GM12878 (cell line): ENCODE measurements at regions not wholly inside any gene's neighbourhood (a gene's known extent, or its start where the extent isn't known, plus 50 kb on each side); places are given as distances from the start of the nearest gene placed in this dataset.

Source experiments
- ATAC-seq: fragments of 200-7000 bp; cut with Tn5 transposase; 3 replicates; pipeline ENCODE4 v1.9.1; 2020; ENCODE audit warnings: mild to moderate bottlenecking, moderate library complexity
- BruUV-seq: library from RNA; stranded (reverse); fragments of 400-500 nt; replicated peaks from 2 replicates; lab custom pipeline; 2021; lab: Mats Ljungman, UMichigan
- CTCF ChIA-PET: fragments of 300-600 bp; sonication (Branson Sonifier 250); formaldehyde crosslinking; extraction: SDS; loops from one replicate; lab custom pipeline; 2021; ENCODE audit warnings: inconsistent platforms; lab: Yijun Ruan, JAX
- POLR2A ChIA-PET: fragments of 350-600 bp; formaldehyde crosslinking; extraction: SDS; loops from one replicate; lab custom pipeline; 2021; ENCODE audit warnings: inconsistent platforms; lab: Charles Lee
- RAD21 ChIA-PET: fragments of 300-600 bp; sonication (Branson Sonifier 250); formaldehyde crosslinking; loops from one replicate; lab custom pipeline; 2023; ENCODE audit warnings: antibody characterized with exemption; ENCODE audit not compliant: unreplicated experiment; lab: Charles Lee
- SMC1A ChIA-PET: fragments of 300-600 bp; sonication (Branson Sonifier 250); formaldehyde crosslinking; loops from one replicate; lab custom pipeline; 2023; ENCODE audit not compliant: unreplicated experiment, uncharacterized antibody; lab: Charles Lee
- DNase-seq: peaks from one replicate; pipeline ENCODE4 v3.0.0-alpha.2; 2011; ENCODE audit warnings: low read depth, low spot score
- FAIRE-seq: peaks from 3 replicates; lab custom pipeline; 2011; peaks lifted over from hg19 to GRCh38; lab: Jason Lieb, UNC
- H2AFZ ChIP-seq: 2 replicates; pipeline ENCODE4 v1.6.0; 2011; ENCODE audit warnings: low read depth, low read length, control low read depth; ENCODE audit not compliant: control insufficient read depth
- H3K27ac ChIP-seq: 2 replicates; pipeline ENCODE4 v1.5.1; 2011; ENCODE audit warnings: control low read depth; ENCODE audit not compliant: control insufficient read depth, insufficient read depth
- H3K27me3 ChIP-seq, 2 experiments: replicated peaks in 1 of 2; 2 replicates each; pipeline versions ENCODE4 v1.6.0 to v1.6.1; 2011; ENCODE audit warnings: low read length in 1 of 2; ENCODE audit not compliant: control insufficient read depth in 2 of 2, insufficient read depth in 2 of 2
- H3K36me3 ChIP-seq, 2 experiments: 2 replicates each; pipeline ENCODE4 v1.5.1; 2011; ENCODE audit warnings: low read length in 1 of 2; ENCODE audit not compliant: control insufficient read depth in 2 of 2, insufficient read depth in 2 of 2
- H3K4me1 ChIP-seq: 2 replicates; pipeline ENCODE4 v1.6.1; 2011; ENCODE audit warnings: mild to moderate bottlenecking, low read length, moderate library complexity, mixed read lengths; ENCODE audit not compliant: control insufficient read depth, insufficient read depth
- H3K4me2 ChIP-seq: 2 replicates; pipeline ENCODE4 v1.6.0; 2011; ENCODE audit warnings: control low read depth; ENCODE audit not compliant: control insufficient read depth, insufficient read depth
- H3K4me3 ChIP-seq: fragments of 200-600 bp; sonication (generic); 2 replicates; pipeline ENCODE4 v1.5.1; 2016
- H3K79me2 ChIP-seq: 2 replicates; pipeline ENCODE4 v1.6.0; 2011; ENCODE audit warnings: low read length; ENCODE audit not compliant: control insufficient read depth, insufficient read depth
- H3K9ac ChIP-seq: 2 replicates; pipeline ENCODE4 v1.8.0; 2011; ENCODE audit warnings: low read length, control low read depth, mixed read lengths; ENCODE audit not compliant: control insufficient read depth, insufficient read depth
- H3K9me3 ChIP-seq: replicated peaks from 3 replicates; pipeline ENCODE4 v1.5.1; 2011; ENCODE audit warnings: mild to moderate bottlenecking, low read length; ENCODE audit not compliant: control insufficient read depth, insufficient read depth
- H4K20me1 ChIP-seq: 2 replicates; pipeline ENCODE4 v1.6.0; 2011; ENCODE audit not compliant: control insufficient read depth, insufficient read depth
- ASH2L ChIP-seq: fragments of 300-600, 200-600 bp; sonication (generic); IDR thresholded peaks from 2 replicates; pipeline ENCODE4 v1.6.1; 2017; ENCODE audit warnings: low read depth, mild to moderate bottlenecking, borderline replicate concordance
- BCLAF1 ChIP-seq: fragments of 450-650 bp; IDR thresholded peaks from 2 replicates; pipeline ENCODE4 v1.6.1; 2017; ENCODE audit warnings: antibody characterized with exemption, mild to moderate bottlenecking, moderate library complexity
- IKZF2 ChIP-seq, 2 experiments: fragments of 450-650 bp; IDR thresholded peaks; 2 replicates each; pipeline ENCODE4 v1.6.1; 2017; ENCODE audit warnings: mild to moderate bottlenecking in 2 of 2, moderate library complexity in 2 of 2
- POLR2A ChIP-seq: IDR thresholded peaks from 2 replicates; pipeline ENCODE4 v1.6.1; 2011; ENCODE audit warnings: low read depth, mild to moderate bottlenecking, low read length
- SKIL ChIP-seq: fragments of 450-650 bp; IDR thresholded peaks from 2 replicates; pipeline ENCODE4 v1.6.1; 2017; ENCODE audit warnings: mild to moderate bottlenecking, low read depth, inconsistent platforms; ENCODE audit not compliant: poor library complexity, severe bottlenecking
- STAT1 ChIP-seq: fragments of 450-650 bp; conservative IDR thresholded peaks from 2 replicates; pipeline ENCODE4 v1.6.1; 2014; ENCODE audit warnings: antibody characterized with exemption, mild to moderate bottlenecking
- ZNF207 ChIP-seq: fragments of 450-650 bp; IDR thresholded peaks from 2 replicates; pipeline ENCODE4 v1.6.1; 2014; ENCODE audit warnings: antibody characterized with exemption, mild to moderate bottlenecking, borderline replicate concordance
- WGBS: methylation state at CpG from one replicate; pipeline ENCODE4 v1.1.6; 2016; ENCODE audit warnings: low lambda C conversion rate; ENCODE audit not compliant: insufficient replicate concordance, insufficient coverage; ENCODE audit errors: missing lambda C conversion rate; 5-methylcytosine and 5-hydroxymethylcytosine counted together
- in situ Hi-C: fragments of 300-500 bp; cut with MboI; formaldehyde crosslinking; loops from 9 replicates; pipeline ENCODE4 v1.14.3; 2018; ENCODE audit warnings: mixed read lengths
- intact Hi-C: fragments of 100-400 bp; cut with micrococcal nuclease; formaldehyde crosslinking; loops from one replicate; pipeline ENCODE4 v1.14.2; 2022; ENCODE audit not compliant: unreplicated experiment
- TF ChIP-seq, protein P1 (sequence below): fragments of 450-650 bp; IDR thresholded peaks from 2 replicates; pipeline ENCODE4 v1.6.1; 2017; ENCODE audit warnings: low read depth, mild to moderate bottlenecking, moderate library complexity
- TF ChIP-seq, protein P2 (sequence below): fragments of 450-650 bp; IDR thresholded peaks from 2 replicates; pipeline ENCODE4 v1.6.1; 2016; ENCODE audit warnings: mild to moderate bottlenecking
- TF ChIP-seq, protein P3 (sequence below): fragments of 450-650 bp; IDR thresholded peaks from 2 replicates; pipeline ENCODE4 v1.6.1; 2017; ENCODE audit warnings: mild to moderate bottlenecking, moderate library complexity

DNA sequence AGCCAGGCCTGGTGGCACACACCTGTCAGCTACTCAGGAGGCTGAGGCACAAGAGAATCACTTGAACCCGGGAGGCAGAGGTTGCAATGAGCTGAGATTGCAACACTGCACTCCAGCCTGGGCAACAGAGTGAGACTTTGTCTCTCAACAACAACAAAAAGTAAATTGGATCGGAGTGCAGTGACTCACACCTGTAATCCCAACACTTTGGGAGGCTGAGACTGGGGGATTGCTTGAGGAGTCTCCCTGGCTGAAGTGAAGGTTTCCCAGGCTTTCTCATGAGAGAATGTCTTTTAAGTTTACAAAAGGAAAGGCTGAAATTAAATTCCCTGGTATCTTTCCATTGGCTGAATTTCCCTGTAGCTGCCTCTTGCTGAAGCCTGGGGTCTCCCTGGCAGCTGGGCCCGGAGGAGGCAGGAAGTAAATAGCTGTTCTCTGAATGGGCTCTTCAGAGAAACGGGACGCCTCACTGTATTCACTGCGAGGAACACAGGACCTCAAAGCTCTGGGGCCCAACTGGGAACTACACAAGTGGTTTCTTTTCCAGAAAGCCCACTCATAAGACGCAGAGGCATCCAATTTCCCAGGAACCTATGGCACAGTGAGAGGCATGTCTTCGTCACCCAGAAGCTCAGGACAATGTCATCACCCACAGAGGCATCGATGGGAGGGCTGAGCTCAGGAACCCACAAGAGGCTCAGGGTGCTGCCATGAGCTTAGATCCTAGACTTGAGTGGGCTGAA, 77.4 kb upstream of the SMURF2 start:
- Histone ChIP-seq H3K79me2 (no peaks in the 10 kb centered on the region), H3K36me3 (no peaks in the 10 kb centered on the region), H3K4me3 (no peak overlapping the region), H4K20me1 (no peaks in the 10 kb centered on the region), H2AFZ (no peak overlapping the region), H3K27ac (no peak overlapping the region), H3K27me3 (no peaks in the 10 kb centered on the region), H3K9me3 (no peaks in the 10 kb centered on the region), H3K4me1 (no peaks in the 10 kb centered on the region), H3K9ac (no peak overlapping the region), H3K4me2 (no peak overlapping the region)
- SMC1A ChIA-PET, result no interaction called here
- RAD21 ChIA-PET, result no interaction called here
- ATAC-seq (no peak), DNase-seq (no peak), FAIRE-seq (no peak)
- in situ Hi-C loops (no loop called here), intact Hi-C loops (no loop called here)
- POLR2A ChIA-PET, result no interaction called here
- CTCF ChIA-PET, result interaction anchor here (0.5 to 0.9 kb wide), 6 partner anchors 25 to 562 kb away, joined by 3 to 6 read pairs (median 3); no protein-coding TSS in a partner anchor
- no TSS peak for BruUV-seq
- WGBS, result 65% methylated on average over 9 of the region's 9 CpGs
- TF ChIP-seq BCLAF1, result no peak
- TF ChIP-seq, protein P1, sequence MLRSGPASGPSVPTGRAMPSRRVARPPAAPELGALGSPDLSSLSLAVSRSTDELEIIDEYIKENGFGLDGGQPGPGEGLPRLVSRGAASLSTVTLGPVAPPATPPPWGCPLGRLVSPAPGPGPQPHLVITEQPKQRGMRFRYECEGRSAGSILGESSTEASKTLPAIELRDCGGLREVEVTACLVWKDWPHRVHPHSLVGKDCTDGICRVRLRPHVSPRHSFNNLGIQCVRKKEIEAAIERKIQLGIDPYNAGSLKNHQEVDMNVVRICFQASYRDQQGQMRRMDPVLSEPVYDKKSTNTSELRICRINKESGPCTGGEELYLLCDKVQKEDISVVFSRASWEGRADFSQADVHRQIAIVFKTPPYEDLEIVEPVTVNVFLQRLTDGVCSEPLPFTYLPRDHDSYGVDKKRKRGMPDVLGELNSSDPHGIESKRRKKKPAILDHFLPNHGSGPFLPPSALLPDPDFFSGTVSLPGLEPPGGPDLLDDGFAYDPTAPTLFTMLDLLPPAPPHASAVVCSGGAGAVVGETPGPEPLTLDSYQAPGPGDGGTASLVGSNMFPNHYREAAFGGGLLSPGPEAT, result no peak
- no peak for TF ChIP-seq ZNF207
- TF ChIP-seq, protein P2, sequence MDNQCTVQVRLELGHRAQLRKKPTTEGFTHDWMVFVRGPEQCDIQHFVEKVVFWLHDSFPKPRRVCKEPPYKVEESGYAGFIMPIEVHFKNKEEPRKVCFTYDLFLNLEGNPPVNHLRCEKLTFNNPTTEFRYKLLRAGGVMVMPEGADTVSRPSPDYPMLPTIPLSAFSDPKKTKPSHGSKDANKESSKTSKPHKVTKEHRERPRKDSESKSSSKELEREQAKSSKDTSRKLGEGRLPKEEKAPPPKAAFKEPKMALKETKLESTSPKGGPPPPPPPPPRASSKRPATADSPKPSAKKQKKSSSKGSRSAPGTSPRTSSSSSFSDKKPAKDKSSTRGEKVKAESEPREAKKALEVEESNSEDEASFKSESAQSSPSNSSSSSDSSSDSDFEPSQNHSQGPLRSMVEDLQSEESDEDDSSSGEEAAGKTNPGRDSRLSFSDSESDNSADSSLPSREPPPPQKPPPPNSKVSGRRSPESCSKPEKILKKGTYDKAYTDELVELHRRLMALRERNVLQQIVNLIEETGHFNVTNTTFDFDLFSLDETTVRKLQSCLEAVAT, result no peak
- TF ChIP-seq POLR2A, result no peak
- TF ChIP-seq SKIL, result no peak
- TF ChIP-seq IKZF2 (IDR thresholded peaks at IDR 0.05), result no peak
- TF ChIP-seq STAT1, result no peak
- TF ChIP-seq, protein P3, sequence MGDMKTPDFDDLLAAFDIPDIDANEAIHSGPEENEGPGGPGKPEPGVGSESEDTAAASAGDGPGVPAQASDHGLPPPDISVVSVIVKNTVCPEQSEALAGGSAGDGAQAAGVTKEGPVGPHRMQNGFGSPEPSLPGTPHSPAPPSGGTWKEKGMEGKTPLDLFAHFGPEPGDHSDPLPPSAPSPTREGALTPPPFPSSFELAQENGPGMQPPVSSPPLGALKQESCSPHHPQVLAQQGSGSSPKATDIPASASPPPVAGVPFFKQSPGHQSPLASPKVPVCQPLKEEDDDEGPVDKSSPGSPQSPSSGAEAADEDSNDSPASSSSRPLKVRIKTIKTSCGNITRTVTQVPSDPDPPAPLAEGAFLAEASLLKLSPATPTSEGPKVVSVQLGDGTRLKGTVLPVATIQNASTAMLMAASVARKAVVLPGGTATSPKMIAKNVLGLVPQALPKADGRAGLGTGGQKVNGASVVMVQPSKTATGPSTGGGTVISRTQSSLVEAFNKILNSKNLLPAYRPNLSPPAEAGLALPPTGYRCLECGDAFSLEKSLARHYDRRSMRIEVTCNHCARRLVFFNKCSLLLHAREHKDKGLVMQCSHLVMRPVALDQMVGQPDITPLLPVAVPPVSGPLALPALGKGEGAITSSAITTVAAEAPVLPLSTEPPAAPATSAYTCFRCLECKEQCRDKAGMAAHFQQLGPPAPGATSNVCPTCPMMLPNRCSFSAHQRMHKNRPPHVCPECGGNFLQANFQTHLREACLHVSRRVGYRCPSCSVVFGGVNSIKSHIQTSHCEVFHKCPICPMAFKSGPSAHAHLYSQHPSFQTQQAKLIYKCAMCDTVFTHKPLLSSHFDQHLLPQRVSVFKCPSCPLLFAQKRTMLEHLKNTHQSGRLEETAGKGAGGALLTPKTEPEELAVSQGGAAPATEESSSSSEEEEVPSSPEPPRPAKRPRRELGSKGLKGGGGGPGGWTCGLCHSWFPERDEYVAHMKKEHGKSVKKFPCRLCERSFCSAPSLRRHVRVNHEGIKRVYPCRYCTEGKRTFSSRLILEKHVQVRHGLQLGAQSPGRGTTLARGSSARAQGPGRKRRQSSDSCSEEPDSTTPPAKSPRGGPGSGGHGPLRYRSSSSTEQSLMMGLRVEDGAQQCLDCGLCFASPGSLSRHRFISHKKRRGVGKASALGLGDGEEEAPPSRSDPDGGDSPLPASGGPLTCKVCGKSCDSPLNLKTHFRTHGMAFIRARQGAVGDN, result no peak
- no peak for TF ChIP-seq ASH2L
